Calu3 (cell line): ENCODE measurements at regions not wholly inside any gene's neighbourhood (a gene's known extent, or its start where the extent isn't known, plus 50 kb on each side); places are given as distances from the start of the nearest gene placed in this dataset.

ENCODE experiments used
- BruUV-seq: library from RNA; stranded (reverse); fragments of 400-500 nt; replicated peaks from 2 replicates; lab custom pipeline; 2021; lab: Mats Ljungman, UMichigan
- CTCF ChIA-PET: fragments of 300-600 bp; sonication (Branson Sonifier 250); formaldehyde crosslinking; loops from one replicate; lab custom pipeline; 2022; ENCODE audit warnings: antibody characterized with exemption; lab: Charles Lee
- DNase-seq: peaks from one replicate; pipeline ENCODE4 v3.0.0; 2022
- H3K27ac Mint-ChIP-seq: one replicate; pipeline ENCODE4 v1.8.0; 2022; ENCODE audit warnings: mixed read lengths; ENCODE audit not compliant: unreplicated experiment
- H3K27me3 Mint-ChIP-seq: one replicate; pipeline ENCODE4 v1.8.0; 2022; ENCODE audit warnings: mixed read lengths; ENCODE audit not compliant: unreplicated experiment
- H3K36me3 Mint-ChIP-seq: one replicate; pipeline ENCODE4 v1.8.0; 2022; ENCODE audit warnings: mild to moderate bottlenecking, moderate library complexity, mixed read lengths; ENCODE audit not compliant: insufficient read depth, unreplicated experiment
- H3K4me1 Mint-ChIP-seq: one replicate; pipeline ENCODE4 v1.8.0; 2022; ENCODE audit warnings: mild to moderate bottlenecking, low read depth, mixed read lengths; ENCODE audit not compliant: unreplicated experiment
- H3K4me3 Mint-ChIP-seq: one replicate; pipeline ENCODE4 v1.8.0; 2022; ENCODE audit warnings: mild to moderate bottlenecking, low read depth, moderate library complexity, mixed read lengths; ENCODE audit not compliant: unreplicated experiment
- H3K9me3 Mint-ChIP-seq: one replicate; pipeline ENCODE4 v1.8.0; 2022; ENCODE audit warnings: low read depth, mixed read lengths; ENCODE audit not compliant: unreplicated experiment
- intact Hi-C: fragments of 100-400 bp; cut with micrococcal nuclease; formaldehyde crosslinking; loops from one replicate; pipeline ENCODE4 v1.10.0; 2022; ENCODE audit not compliant: unreplicated experiment
- TF ChIP-seq, protein P1 (sequence below): fragments of 200-600 bp; IDR thresholded peaks from one replicate; pipeline ENCODE4 v1.8.0; 2022; ENCODE audit warnings: antibody characterized with exemption; ENCODE audit not compliant: unreplicated experiment

DNA sequence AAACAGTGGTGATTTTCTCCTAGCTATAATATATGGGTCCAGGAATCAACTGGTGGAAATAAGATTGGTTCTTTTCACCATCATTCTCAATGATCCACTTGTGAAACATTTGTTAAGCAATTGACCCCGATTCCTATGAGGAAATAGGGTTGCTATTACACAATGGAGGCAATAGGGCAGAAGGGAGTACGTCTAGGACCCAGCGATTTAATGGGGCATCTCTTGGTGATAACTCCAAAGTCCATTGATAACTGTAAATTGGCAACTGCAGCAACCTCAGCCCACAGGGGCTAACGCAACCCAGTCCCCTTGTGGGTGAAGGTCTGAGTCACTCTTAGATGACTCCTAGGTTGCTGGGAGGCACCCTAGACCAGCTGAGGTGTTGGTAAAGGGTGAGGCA is 62.5 kb upstream of the BARHL2 start:
- BruUV-seq: no TSS peak
- TF ChIP-seq, protein P1, sequence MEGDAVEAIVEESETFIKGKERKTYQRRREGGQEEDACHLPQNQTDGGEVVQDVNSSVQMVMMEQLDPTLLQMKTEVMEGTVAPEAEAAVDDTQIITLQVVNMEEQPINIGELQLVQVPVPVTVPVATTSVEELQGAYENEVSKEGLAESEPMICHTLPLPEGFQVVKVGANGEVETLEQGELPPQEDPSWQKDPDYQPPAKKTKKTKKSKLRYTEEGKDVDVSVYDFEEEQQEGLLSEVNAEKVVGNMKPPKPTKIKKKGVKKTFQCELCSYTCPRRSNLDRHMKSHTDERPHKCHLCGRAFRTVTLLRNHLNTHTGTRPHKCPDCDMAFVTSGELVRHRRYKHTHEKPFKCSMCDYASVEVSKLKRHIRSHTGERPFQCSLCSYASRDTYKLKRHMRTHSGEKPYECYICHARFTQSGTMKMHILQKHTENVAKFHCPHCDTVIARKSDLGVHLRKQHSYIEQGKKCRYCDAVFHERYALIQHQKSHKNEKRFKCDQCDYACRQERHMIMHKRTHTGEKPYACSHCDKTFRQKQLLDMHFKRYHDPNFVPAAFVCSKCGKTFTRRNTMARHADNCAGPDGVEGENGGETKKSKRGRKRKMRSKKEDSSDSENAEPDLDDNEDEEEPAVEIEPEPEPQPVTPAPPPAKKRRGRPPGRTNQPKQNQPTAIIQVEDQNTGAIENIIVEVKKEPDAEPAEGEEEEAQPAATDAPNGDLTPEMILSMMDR: no peak
- CTCF ChIA-PET: no interaction called here
- Mint-ChIP-seq H3K4me1 (no peaks in the 10 kb centered on the region), H3K4me3 (no peak overlapping the region), H3K27me3 (peaks cover 32% of the 10 kb centered on the region), H3K9me3 (no peaks in the 10 kb centered on the region), H3K36me3 (no peaks in the 10 kb centered on the region), H3K27ac (no peak overlapping the region)
- no peak for DNase-seq
- intact Hi-C loops: no loop called here

DNA sequence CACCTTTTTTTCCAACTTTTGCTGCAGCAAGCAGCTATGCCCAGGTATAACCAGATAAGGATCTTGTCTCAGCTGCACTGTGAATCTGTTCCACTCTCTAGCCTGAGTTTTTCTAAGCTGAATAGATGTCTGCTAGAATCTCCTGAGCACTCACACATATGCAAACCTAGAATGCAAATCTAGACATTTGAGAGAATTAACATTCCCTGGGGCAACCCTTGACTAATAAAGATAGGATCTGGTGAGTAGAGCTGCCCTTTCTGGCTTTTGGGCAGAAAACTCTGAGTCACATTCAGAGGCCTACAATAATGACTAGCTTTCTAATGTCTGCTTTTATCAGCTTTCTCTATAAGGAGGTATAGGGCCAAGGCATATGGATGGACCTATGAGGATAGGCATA is 61.4 kb upstream of the BARHL2 start:
- no peaks in the 10 kb centered on the region for H3K4me1 Mint-ChIP-seq
- H3K27me3 Mint-ChIP-seq: peaks cover 32% of the 10 kb centered on the region
- no peaks in the 10 kb centered on the region for H3K36me3 Mint-ChIP-seq
- no peak for DNase-seq
- CTCF ChIA-PET: interaction anchor here (0.6 kb wide), 1 partner anchor 20 kb away, joined by 3 read pairs; no protein-coding TSS in a partner anchor
- no peak overlapping the region for H3K4me3 Mint-ChIP-seq
- BruUV-seq: no TSS peak
- no peaks in the 10 kb centered on the region for H3K9me3 Mint-ChIP-seq
- TF ChIP-seq, protein P1: no peak
- intact Hi-C loops: no loop called here
- H3K27ac Mint-ChIP-seq: no peak overlapping the region

DNA sequence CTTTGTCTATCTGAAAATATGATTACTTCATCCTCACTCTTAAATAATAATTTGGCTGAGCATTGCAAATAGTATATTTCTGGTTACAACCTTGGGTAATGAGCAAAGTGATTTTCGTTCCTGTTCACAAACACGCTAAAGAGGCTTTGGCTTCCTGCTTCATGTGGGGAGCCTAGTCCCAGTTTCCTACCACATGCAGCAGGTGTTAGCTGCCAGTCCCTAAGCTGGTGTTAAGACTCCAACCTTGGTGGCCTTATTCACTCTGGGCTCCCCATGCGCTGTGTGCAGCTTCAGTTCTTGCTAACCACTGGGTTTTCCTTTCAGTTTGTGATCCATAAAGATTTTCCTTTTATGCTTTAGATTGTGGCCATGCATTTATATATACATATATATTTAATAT is 56.7 kb upstream of the BARHL2 start:
- H3K4me3 Mint-ChIP-seq: no peak overlapping the region
- peaks cover 33% of the 10 kb centered on the region for H3K27me3 Mint-ChIP-seq
- no peaks in the 10 kb centered on the region for H3K9me3 Mint-ChIP-seq
- TF ChIP-seq, protein P1: no peak
- no peak for DNase-seq
- CTCF ChIA-PET: interaction anchor here (0.5 kb wide), 1 partner anchor 647 kb away, joined by 5 read pairs; no protein-coding TSS in a partner anchor
- no peaks in the 10 kb centered on the region for H3K4me1 Mint-ChIP-seq
- no peak overlapping the region for H3K27ac Mint-ChIP-seq
- BruUV-seq: no TSS peak
- intact Hi-C loops: no loop called here
- H3K36me3 Mint-ChIP-seq: no peaks in the 10 kb centered on the region

DNA sequence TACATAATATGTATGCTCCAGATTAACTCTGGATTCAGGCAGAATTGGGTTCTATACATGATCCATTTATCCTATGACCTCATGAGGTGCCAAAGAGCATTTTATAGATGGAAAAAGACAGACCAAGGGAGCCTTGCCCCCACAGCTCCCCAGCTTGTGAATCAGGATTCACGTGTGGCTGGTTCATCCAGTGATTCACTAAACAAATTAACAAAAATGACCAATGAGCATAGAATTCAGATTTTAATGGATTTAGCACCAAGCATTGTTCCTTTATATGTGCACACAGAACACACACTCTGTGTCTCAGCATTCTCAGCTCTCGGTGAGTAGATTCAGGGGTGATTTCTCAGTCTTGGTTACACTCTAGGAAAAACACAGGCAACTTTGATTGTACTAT is 51.7 kb upstream of the BARHL2 start:
- peaks cover 23% of the 10 kb centered on the region for H3K27me3 Mint-ChIP-seq
- H3K9me3 Mint-ChIP-seq: no peaks in the 10 kb centered on the region
- TF ChIP-seq, protein P1: no peak
- CTCF ChIA-PET: no interaction called here
- H3K36me3 Mint-ChIP-seq: no peaks in the 10 kb centered on the region
- H3K4me3 Mint-ChIP-seq: no peak overlapping the region
- no peaks in the 10 kb centered on the region for H3K4me1 Mint-ChIP-seq
- no peak for DNase-seq
- H3K27ac Mint-ChIP-seq: no peak overlapping the region
- no TSS peak for BruUV-seq
- intact Hi-C loops: no loop called here
